GM10266 (cell line): ENCODE measurements at regions not wholly inside any gene's neighbourhood (a gene's known extent, or its start where the extent isn't known, plus 50 kb on each side); places are given as distances from the start of the nearest gene placed in this dataset.

ENCODE experiments used
- DNase-seq: peaks from one replicate; pipeline ENCODE4 v3.0.0; 2012; ENCODE audit errors: extremely low spot score
- TF ChIP-seq, protein P1 (sequence below): IDR thresholded peaks from 2 replicates; pipeline ENCODE4 v1.5.1; 2012; ENCODE audit warnings: mild to moderate bottlenecking, low read depth; ENCODE audit not compliant: control insufficient read depth, insufficient read depth; ENCODE audit errors: missing control alignments

DNA sequence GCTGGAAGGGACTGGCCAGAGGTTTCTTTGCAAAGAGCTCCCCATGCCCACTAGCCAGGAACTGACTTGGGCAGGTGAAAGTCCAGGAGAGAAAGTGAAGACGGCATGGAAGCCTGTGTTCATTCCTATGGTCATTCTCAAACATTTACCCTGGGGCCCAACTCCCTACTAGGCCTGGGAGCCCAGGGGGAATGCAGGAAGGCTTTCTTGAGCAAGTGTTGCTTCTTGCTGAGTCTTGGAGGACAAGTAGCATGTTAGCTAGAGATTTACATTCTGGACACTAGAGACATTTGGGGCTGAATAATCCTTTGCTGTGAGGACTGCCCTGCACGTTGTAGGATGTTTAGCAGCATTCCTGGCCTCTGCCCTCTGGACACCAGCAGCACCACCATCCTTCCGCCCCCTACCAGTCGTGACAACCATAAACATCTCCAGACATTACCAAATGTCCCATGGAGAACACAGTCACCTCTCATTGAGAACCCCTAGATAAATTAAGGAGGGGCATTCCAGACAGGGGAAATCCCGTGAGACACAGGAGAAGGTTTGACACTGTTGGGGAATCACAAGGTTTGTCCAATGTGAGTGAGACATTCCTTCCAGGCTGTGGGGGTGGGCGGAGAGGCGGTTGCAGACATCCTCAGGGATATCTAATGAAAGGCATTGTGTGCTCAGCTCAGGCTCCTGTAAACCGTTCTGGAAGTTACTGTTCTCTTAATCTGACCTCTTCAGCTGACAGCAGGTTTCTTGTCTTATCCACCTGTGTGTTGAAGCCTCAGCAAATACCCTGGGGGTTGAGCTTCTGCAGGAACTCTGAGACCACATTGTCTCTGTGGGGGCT, 236.2 kb downstream of the TLE3 start:
- DNase-seq = no peak
- TF ChIP-seq, protein P1, sequence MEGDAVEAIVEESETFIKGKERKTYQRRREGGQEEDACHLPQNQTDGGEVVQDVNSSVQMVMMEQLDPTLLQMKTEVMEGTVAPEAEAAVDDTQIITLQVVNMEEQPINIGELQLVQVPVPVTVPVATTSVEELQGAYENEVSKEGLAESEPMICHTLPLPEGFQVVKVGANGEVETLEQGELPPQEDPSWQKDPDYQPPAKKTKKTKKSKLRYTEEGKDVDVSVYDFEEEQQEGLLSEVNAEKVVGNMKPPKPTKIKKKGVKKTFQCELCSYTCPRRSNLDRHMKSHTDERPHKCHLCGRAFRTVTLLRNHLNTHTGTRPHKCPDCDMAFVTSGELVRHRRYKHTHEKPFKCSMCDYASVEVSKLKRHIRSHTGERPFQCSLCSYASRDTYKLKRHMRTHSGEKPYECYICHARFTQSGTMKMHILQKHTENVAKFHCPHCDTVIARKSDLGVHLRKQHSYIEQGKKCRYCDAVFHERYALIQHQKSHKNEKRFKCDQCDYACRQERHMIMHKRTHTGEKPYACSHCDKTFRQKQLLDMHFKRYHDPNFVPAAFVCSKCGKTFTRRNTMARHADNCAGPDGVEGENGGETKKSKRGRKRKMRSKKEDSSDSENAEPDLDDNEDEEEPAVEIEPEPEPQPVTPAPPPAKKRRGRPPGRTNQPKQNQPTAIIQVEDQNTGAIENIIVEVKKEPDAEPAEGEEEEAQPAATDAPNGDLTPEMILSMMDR = no peak

DNA sequence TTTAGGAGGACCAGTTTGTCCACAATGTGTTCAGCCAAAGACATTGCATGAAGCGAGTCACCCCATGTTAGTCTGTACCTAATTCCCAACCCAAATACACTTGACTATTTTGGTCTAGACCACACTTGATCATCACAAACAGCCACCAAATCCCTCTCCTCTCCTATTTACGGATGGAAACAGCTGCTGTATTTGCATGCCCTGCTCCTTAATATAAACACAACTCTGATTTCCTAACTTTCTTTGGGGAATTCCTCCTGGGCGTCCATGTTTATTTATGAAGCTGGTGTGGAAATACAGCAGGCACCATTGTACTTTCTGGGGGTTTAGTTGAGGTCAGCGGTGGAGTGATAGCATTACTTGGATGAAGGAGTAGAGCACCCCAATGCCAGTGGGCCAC, 235.2 kb downstream of the TLE3 start:
- DNase-seq = no peak
- TF ChIP-seq, protein P1 = no peak

DNA sequence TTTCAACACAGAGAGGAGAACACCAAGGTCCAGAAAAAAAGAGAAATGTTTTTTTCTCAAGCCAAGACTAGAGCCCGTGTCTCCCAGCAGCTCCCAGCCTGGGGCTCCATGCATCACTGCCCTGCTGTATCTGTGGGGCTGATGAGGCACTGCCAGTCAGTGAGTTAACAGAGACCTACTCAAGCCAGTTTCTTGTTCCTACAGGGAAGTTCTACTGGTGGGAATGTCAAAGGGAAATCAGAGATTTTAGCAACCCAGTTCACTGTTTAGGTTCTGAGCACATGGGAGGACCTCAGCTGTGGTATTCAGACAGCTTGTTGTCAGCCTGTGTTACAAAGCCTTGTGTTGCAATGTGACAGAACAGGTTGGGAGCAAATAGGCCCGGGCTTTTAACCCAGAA, 234.3 kb downstream of the TLE3 start:
- DNase-seq = no peak
- TF ChIP-seq, protein P1 = no peak

DNA sequence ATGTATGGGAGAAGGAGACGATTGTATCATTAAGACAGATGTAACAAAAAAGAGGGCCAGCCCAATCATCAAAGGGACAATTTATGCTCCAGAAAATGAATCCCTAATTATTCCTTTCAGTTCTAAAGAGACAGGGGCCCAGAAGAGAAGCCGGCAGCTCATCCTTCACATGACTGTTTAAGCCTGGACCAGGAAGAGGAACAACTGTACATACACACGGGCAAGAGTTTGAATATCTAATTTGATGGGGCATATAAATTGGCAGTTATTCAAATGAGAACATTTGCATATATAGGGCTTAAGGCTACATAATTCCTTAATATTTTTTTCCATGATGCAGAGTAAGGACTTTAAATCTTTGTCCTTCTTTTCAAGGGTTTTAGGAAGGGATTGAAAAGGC, 232.3 kb downstream of the TLE3 start:
- TF ChIP-seq, protein P1 = no peak

DNA sequence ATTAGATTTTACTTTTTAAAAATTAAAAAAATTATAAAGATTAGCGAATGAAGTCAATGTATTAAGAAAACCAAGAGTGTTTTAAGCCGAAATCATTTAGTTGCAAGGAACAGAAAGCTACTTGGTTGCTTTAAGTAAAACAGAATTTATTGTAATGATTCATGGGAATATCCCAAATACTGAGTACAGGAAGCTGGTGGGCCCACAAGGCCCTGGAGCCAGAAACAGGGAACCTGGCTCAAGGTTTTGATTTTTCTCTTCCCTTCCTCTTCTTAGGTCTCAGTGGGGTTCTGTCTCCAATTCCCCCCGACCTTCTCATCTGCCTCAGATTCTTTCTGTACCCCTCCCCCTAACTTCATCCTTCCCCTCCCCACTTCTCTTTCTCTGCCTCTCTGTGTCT, 229.0 kb downstream of the TLE3 start:
- no peak for DNase-seq
- TF ChIP-seq, protein P1 = no peak

More for the DNA sequence above, 232.3 kb downstream of the TLE3 start:
- DNase-seq = no peak

DNA sequence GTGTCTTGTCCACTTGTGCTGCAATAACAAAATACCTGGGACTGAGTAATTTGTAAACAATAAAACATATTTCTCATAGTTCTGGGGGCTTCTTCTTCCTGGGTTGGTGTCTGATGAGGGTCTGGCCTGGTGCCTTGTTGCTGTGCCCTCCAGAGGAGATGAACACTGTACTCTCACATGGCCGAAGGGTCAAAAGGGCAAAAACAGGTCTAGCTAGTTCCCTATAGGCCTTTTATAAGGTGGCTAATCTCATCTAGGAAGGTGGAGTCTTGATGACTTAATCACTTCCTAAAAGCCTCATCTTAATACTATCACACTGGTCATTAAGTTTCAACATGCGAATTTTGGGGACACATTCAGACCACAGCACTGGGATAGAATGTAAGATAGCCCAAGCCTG, 228.4 kb downstream of the TLE3 start:
- TF ChIP-seq, protein P1 = no peak
- no peak for DNase-seq

DNA sequence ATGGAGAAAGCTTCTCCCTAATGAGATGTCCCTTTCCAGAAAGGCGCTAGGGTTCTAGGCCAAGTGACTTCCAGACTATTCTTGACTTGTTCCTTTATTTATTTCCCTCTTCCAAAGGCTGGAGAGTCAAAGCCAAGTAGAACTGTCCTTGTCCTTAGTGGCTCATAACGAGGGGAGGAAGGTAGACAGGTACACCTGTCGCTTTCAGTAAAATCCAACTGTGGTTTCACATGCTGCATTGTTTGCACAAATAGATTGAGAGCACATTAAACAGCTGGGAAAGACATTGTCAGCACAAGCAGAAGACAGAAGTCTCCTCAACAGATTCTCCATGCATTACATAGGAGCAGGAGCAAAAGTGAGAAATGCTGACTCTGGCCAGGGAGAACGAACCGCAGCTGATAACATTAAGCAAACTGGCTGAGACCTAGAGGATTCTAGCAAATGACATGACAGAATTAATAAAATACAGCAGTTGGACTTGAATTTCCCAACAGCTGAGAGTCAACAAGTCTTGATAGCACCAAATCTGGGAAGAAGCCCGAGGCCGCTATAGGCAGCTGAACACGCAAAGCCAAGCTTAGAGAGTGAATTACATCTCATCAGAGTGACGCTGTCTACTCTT, 227.7 kb downstream of the TLE3 start:
- no peak for DNase-seq
- TF ChIP-seq, protein P1 = no peak
